GM18870 (cell line): ENCODE measurements at regions not wholly inside any gene's neighbourhood (a gene's known extent, or its start where the extent isn't known, plus 50 kb on each side); places are given as distances from the start of the nearest gene placed in this dataset.
"Not testable (repeated sequence)": the region's sequence is repeated elsewhere in the genome, so short reads cannot be mapped to it uniquely, and the experiment has no call there.

Source experiments
- ATAC-seq: cut with Tn5 transposase; IDR thresholded peaks from one replicate; pipeline ENCODE4 v1.9.1; 2021; ENCODE audit warnings: moderate library complexity; ENCODE audit not compliant: unreplicated experiment

GRCh38 chr3:67979342-67979741, 324.9 kb upstream of the SUCLG2 start:
- ATAC-seq: no peak

DNA sequence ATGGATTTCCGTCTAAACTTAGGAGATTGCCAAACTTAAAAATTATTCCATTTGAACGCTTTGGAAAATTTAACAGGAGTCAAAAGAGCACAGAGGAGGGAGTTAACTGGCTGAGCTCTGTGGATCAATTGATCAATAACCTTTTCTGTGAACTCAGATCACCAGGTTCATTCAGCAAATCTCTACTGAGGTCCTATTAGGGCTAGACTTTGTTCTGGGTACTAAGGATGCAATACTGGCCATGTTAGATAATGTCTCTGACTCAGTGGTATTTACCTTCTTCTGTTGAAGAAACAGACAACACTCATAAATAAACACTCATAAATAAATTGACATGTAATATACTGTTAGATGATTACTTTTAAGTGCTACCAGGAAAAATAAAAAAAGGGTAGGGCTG, 323.4 kb upstream of the SUCLG2 start:
- no peak for ATAC-seq

DNA sequence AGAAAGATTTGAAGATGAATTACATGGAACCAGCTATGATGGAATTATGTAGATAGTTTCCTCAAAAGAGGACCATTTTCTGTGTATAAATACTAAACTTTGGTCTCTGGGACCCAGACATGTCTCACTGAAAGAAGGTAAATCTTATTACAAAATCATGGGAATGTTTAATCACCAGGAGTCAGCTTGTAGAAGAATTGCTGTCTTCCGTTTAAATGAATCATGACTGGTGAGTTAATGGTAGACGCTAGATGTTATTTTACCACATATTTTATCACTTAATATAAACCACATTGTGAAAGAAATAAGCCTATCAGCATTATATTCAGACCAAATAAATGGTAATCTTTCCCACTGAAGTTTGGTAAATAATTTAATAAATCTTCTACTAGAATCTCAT, 322.3 kb upstream of the SUCLG2 start:
- ATAC-seq: no peak

- ATAC-seq: no peak
Measured at GRCh38 chr3:67964596-67964995, 310.2 kb upstream of the SUCLG2 start.

DNA sequence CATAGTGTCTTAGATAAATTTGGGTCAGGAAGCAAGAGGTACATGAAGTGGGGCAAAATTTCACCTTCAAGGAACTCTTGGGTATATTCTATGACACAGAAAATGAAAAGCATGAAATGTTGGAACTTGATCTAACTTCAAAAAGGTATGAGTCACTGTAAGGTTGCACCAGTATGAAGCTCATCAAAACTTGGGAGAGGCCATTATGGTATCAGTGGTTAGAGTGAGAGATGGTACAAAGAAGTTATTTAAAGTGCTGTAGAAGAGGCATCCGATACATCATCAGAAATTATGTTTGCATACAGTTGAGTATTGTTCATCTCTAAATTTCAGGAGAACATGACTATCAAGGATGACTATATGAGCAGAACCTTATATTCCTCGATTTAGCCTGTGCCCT, 302.9 kb upstream of the SUCLG2 start:
- no peak for ATAC-seq

DNA sequence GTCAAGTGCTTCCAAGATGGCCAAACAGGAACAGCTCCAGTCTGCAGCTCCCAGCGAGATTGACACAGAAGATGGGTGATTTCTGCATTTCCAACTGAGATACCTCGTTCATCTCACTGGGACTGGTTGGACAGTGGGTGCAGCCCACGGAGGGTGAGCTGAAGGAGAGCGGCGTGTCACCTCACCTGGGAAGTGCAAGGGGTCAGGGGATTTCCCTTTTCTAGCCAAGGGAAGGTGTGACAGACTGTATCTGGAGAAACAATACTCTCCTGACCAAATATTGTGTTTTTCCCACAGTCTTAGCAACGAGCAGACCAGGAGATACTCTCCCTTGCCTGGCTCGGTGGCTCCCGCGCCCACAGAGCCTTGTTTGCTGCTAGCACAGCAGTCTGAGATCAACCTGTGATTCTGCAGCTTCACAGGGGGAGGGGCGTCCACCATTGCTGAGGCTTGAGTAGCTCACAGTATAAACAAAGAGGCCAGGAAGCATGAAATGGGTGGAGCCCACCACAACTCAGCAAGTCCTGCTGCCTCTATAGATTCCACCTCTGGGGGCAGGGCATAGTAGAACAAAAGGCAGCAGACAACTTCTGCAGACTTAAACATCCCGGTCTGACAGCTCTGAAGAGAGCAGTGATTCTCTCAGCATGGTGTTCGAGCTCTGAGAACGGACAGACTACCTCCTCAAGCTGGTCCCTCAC, 293.5 kb upstream of the SUCLG2 start:
- ATAC-seq: no peak

- no peak for ATAC-seq
Measured at GRCh38 chr3:67946436-67946835, 292.0 kb upstream of the SUCLG2 start.

DNA sequence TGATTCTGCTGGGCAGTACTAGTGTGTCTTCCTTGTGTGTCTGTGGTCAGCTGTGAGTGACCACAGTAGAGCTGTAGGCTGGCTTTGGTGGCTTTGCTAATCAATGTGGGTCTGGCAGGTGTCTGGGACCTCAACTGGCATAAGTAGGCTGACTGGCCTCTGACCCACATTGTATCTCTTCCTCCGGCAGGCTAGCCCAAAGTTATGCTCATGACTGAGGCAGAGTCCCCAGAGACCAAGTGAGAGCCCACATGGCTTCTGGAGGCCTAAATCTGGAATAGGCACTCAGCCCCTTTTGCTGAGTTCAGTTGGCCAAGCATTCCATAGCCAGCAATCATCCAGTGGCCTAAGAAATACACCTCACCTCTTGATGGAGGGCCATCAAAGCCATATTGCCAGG, 289.1 kb upstream of the SUCLG2 start:
- no peak for ATAC-seq

DNA sequence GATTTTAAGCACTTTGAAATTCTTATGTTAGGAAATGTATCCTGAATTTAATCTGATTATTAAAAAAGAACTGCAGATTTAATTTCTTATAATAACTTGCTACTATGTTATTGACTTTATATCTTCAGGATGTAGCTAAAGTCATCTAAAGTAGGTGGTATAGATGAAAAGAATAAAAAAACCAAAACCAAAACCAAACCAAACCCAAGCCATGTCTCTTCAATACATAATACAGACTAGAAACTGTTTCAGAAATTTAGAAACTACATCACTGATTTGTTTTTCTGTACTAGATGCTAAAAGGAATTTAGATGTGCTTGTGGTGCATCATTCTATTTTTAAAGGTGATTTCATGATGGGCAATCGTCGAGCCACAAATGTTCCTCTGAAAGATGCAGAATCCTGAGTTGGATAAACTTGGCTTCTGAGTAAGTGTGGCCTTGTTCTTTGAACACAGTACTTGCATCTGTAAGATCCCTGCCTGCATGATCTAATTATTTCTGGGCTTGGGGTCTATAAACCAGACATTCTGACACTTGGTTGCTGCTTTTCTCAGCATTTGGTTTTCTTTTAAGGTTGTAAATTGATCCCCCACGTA, 287.1 kb upstream of the SUCLG2 start:
- no peak for ATAC-seq

DNA sequence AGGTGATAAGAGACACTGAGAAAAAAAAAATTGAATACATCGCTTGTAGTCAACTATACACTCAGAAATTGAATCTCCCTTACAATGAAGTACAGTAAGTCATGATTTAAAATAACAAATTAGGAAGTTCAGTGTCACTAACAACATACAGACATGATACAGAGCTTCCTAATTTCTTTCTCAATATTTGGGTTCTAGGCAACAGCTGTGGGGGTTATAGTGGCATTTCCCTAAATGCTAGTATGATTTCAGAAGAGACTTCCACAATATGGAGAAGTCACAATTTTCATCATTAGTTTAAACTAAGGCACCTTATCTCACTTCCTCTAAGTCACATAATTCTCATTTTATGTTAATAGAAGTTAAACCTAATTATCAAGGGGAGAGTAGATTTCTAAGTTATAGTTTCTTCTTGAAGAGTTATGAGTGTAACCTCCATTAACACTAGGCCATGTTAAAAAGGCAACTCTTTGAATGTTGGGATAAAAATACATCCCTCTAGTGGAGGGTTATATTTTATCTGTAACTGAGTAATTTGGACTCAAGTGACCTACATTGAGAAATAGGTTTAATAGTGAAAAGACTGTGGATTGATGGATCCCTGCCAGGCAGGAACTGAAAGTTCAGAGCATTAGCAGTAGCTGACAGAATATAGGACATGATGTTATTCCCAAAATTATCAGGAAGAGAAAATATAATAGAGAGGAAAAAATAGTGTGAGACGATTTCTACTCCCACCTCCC, 286.0 kb upstream of the SUCLG2 start:
- ATAC-seq: no peak

GRCh38 chr3:67937498-67938118, 283.2 kb upstream of the SUCLG2 start:
- no peak for ATAC-seq

DNA sequence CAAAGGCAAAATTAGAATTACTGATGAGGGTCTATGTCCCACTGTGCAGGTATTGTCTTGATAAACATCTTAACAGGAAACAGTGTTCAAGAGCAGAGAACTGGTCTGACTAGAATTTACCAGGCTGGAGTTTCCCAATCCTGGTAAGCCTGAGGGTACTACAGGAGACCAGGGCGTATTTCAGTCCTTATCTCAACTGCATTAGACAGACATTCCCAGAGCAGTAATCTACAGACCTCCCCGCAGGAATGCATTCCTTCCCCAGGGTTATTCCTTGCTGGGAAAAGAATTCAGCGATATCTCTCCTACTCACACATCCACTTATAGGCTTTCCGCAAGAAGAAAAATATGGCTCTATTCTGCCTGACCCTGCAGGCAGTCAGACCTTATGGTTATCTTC, 276.0 kb upstream of the SUCLG2 start:
- ATAC-seq: not testable (repeated sequence)

DNA sequence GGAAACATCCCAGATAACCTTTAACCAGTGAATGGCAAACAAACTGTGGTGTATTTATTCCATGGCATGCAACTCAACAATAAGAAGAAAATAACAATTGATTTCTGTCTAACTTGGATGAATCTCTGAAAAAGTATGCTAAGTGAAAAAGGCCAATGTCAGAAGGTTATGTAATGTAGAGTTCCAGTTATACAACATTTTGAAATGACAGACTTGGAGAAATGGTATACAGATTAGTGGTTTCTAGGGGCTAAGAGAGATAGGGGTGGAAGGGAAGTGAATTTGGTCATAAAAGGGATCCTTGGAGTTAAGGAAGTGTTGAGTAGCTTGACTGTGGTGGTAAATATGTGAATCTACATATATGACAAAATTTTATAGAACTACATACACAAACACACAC, 269.4 kb upstream of the SUCLG2 start:
- no peak for ATAC-seq

DNA sequence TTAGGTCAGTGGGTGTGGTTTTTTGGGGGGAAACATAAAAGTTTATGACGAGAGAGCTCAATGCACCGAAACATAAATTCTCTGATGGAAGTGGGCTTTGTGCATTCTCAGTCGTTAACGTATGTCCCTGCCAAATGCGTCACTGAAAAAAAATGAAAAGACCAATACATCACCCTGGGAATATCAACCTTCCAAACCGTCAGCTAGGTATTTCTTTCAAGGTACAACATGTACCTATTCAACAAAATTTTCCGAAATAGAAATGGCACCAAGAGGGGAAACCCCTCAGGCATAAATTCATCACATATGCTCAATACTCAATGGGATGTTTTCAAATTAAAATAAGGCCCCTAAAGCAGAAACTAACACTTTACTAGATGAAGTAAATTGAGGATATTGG, 266.6 kb upstream of the SUCLG2 start:
- no peak for ATAC-seq

- ATAC-seq: no peak
Measured at GRCh38 chr3:67920311-67920710, 265.9 kb upstream of the SUCLG2 start.

GRCh38 chr3:67916353-67916752, 261.9 kb upstream of the SUCLG2 start:
- no peak for ATAC-seq

- ATAC-seq: no peak
Measured at GRCh38 chr3:67907735-67908134, 253.3 kb upstream of the SUCLG2 start.

- ATAC-seq: no peak
Measured at GRCh38 chr3:67906261-67906660, 251.8 kb upstream of the SUCLG2 start.

DNA sequence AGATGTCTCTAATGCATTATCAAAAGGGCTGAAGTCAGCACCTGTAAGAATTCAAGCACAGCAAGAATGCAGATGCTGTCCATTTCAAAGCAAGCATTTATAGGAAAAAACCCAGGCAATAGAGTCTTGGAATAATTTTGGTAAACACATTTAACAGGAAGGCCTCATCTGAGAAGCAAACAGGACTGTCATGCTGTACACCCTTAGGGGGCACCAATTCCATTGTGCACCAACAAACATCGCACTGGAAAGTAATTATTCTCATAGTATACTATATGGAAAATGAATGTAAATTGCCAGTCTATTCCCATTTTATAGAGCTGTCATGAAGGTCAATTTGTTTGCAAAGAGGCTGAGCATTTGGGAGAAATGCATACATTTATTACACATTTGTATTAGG, 247.3 kb upstream of the SUCLG2 start:
- ATAC-seq: no peak

DNA sequence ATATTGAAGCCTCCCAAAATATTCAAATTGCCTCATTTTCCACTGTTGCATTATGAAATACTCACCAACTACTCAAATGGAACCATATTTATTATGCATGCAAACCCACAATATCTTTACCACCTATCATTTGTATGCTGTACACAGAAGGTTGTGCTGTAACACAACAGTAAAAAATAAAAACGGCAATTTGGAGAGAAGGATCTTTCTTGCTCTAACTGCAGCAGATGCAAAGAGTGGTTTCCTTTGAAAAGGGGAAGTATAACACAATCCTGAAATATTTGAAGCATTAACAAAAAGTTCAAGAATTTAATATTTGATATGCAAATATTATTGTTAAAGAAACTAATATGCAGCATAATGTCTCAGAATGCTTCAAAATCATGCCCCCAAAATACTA, 244.5 kb upstream of the SUCLG2 start:
- ATAC-seq: no peak

GRCh38 chr3:67897351-67898336, 243.2 kb upstream of the SUCLG2 start:
- no peak for ATAC-seq
